Ishikawa (cell line): ENCODE measurements at regions not wholly inside any gene's neighbourhood (a gene's known extent, or its start where the extent isn't known, plus 50 kb on each side); places are given as distances from the start of the nearest gene placed in this dataset.

ENCODE experiments used
- CEBPB ChIP-seq: IDR thresholded peaks from 2 replicates; pipeline ENCODE4 v1.6.1; 2012
- REST ChIP-seq: IDR thresholded peaks from 2 replicates; pipeline ENCODE4 v1.6.1; 2012; ENCODE audit warnings: low read depth, mild to moderate bottlenecking
- TAF1 ChIP-seq: IDR thresholded peaks from 2 replicates; pipeline ENCODE4 v1.6.1; 2012; ENCODE audit warnings: low read depth, mild to moderate bottlenecking

- TF ChIP-seq CEBPB (no peak), TAF1 (no peak), REST (no peak)
Measured at GRCh38 chr13:34363266-34363665, 545.3 kb downstream of the RFC3 start.
